GM12875 (cell line): ENCODE measurements at regions not wholly inside any gene's neighbourhood (a gene's known extent, or its start where the extent isn't known, plus 50 kb on each side); places are given as distances from the start of the nearest gene placed in this dataset.

Experiments used
- H3K4me3 ChIP-seq: one replicate; pipeline ENCODE4 v1.5.1; 2011; ENCODE audit warnings: low read depth, low read length, control low read depth
- CTCF ChIP-seq: IDR thresholded peaks from 2 replicates; pipeline ENCODE4 v1.5.1; 2011; ENCODE audit warnings: low read depth, mild to moderate bottlenecking, control low read depth, inconsistent platforms, low read length, moderate library complexity, borderline replicate concordance; ENCODE audit not compliant: insufficient read depth

DNA sequence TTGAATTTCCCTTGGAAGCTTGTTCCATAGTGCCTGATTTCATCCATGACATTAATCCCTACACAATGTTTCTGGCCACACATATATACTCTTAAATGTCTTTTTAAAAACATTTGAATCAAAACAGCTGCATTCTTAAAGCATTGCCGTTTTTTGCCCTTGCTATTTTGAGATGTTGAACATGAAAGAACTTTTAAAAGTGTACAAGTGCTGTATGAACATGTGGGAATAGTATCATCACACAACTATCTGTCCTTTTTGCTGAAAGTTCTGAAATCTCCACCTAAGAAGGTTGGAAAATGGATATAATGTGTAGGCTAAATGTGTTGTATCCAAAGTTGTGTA lies 318.7 kb upstream of the UBE2E3 start:
- H3K4me3 ChIP-seq: no peak overlapping the region
- no peak for TF ChIP-seq CTCF

DNA sequence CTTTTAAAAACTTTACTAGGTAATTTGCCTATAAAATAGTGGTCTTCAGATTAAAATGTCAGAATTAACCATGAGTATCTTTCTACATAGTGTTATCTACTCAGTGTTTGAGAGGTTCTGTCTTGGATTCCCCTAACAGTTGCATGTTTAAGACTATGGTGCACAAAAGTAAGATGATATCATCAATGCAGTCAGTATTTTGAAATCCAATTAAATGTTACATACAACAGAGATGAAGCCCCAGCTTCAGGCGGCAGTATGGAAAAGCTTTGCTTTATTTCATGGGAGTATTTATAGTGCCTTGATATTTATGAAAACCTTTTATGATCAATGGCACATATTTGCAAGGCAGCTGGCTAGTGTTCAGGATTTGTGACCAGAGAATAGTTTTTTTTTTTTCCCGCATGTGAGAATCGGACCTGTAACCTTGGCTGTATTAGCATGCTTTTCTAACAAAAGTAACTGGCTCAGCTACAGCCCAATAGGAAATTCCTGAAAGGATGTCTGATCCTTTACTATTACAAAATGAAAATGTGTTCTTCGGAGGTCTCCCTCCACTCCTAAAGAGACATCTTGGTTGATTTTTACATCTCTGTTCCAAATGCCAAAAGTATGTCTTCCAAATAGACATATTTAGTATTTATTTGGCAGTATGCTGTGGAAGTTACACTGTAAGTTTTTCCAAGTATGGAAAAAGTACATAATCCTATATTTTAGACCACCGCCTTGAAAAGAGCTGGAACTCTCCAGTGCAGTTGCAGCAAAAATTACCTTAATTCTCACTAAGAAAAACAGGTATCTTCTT lies 319.3 kb upstream of the UBE2E3 start:
- no peak overlapping the region for H3K4me3 ChIP-seq
- no peak for TF ChIP-seq CTCF

- H3K4me3 ChIP-seq: no peak overlapping the region
- no peak for TF ChIP-seq CTCF
These were observed 320.2 kb upstream of the UBE2E3 start for GRCh38 chr2:180660207-180660606.

DNA sequence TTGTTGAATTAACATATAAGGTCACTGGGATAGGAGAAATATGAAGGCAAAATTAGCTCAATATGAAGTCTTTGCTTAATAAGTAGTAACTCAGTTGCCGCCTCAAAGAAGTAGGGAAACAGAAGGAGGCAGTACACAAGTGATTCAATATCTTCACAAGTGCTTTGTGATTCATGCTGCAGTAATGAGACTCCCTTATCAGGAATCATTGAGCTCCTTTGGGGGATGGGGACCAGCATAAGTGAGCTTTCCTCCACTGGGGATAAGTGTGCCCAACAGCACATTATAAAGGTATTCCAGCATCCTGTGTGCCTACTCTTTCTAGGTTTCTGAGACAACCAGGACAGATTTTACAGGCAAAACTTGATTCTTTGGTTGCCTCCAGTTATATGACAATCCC lies 323.4 kb upstream of the UBE2E3 start:
- H3K4me3 ChIP-seq: no peak overlapping the region
- TF ChIP-seq CTCF: no peak

DNA sequence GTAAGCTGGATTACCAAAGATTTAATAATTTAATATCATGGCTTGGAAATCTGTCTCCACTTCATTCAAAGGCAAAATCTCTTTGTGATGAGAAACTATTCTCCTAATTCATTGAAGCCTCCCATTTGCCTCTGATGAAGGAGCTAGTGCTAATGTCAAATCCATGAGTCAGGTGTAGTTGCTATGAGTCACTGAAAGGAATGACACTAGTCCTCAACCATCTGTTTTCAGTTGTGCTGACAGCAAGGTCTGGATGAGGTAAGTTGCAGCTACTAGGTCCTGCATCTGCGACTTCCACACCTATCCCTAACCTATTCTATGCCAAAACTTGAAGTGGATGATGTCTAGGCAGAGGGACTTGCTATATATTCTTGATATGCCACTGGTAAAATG lies 324.0 kb upstream of the UBE2E3 start:
- H3K4me3 ChIP-seq: no peak overlapping the region
- TF ChIP-seq CTCF: no peak

GRCh38 chr2:180655842-180656454 lies 324.5 kb upstream of the UBE2E3 start:
- TF ChIP-seq CTCF: no peak
- H3K4me3 ChIP-seq: no peak overlapping the region

DNA sequence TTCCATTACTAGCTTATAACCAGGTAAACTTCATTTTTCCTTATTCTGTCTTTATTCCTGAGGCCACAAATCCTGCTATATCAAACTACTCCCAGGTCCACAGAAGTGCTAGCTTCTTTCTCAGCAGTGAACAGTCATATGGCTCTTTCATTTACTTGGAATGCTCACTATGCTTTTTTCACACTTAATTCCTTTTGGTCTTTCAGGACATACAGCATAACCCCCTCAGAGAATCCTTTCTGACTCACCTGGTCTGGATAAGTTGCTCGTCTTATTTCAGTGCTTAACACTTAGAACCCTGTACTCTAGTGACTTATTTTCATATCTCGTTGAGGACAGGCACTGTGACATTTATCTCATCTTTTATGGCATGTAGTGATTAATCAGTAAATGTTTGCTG lies 325.0 kb upstream of the UBE2E3 start:
- no peak for TF ChIP-seq CTCF
- H3K4me3 ChIP-seq: no peak overlapping the region
